ENCODE measurements at regions not wholly inside any gene's neighbourhood (a gene's known extent, or its start where the extent isn't known, plus 50 kb on each side); places are given as distances from the start of the nearest gene placed in this dataset.

GRCh38 chr13:106306748-106307277 lies 228.6 kb downstream of the EFNB2 start:
- H3K36me3 ChIP-seq (ENCODE audit: insufficient read depth, low read length) = no peaks in the 10 kb centered on the region
- no peak for TF ChIP-seq CTCF (IDR thresholded peaks at IDR 0.05; ENCODE audit: borderline replicate concordance, extremely low read depth, low read length, poor library complexity, severe bottlenecking)
- TF ChIP-seq EZH2 (IDR thresholded peaks at IDR 0.05; ENCODE audit: borderline replicate concordance, low read depth, low read length, severe bottlenecking) = no peak
- H3K9me3 ChIP-seq (ENCODE audit: insufficient read depth, low read length, severe bottlenecking) = peaks cover 7% of the 10 kb centered on the region
- H3K4me3 ChIP-seq (ENCODE audit: low read depth in 1 of 2, low read length in 2 of 2) = no peak overlapping the region
- ATAC-seq (ENCODE audit: insufficient read depth, low read depth) (no peak), DNase-seq (no peak)
- H3K4me1 ChIP-seq (ENCODE audit: insufficient read depth, low read length) = no peaks in the 10 kb centered on the region
- H3K79me2 ChIP-seq (ENCODE audit: insufficient read depth, low read length) = no peaks in the 10 kb centered on the region
- H2AFZ ChIP-seq (ENCODE audit: low read depth, low read length) = no peak overlapping the region
- H4K20me1 ChIP-seq (ENCODE audit: insufficient read depth, low read length) = no peaks in the 10 kb centered on the region
- no peak overlapping the region for H3K4me2 ChIP-seq (ENCODE audit: insufficient read depth, low read length)
- H3K27ac ChIP-seq (ENCODE audit: low read length) = no peak overlapping the region
- H3K27me3 ChIP-seq (ENCODE audit: insufficient read depth, low read length, poor library complexity) = no peaks in the 10 kb centered on the region
- no peak overlapping the region for H3K9ac ChIP-seq (ENCODE audit: low read depth, low read length)

- Histone ChIP-seq H3K4me1 (ENCODE audit: insufficient read depth, low read length) (no peaks in the 10 kb centered on the region), H2AFZ (ENCODE audit: low read depth, low read length) (no peak overlapping the region), H3K27me3 (ENCODE audit: insufficient read depth, low read length, poor library complexity) (no peaks in the 10 kb centered on the region), H3K27ac (ENCODE audit: low read length) (no peak overlapping the region), H3K36me3 (ENCODE audit: insufficient read depth, low read length) (no peaks in the 10 kb centered on the region), H3K79me2 (ENCODE audit: insufficient read depth, low read length) (no peaks in the 10 kb centered on the region), H3K4me2 (ENCODE audit: insufficient read depth, low read length) (no peak overlapping the region), H3K9ac (ENCODE audit: low read depth, low read length) (no peak overlapping the region), H3K9me3 (ENCODE audit: insufficient read depth, low read length, severe bottlenecking) (peaks cover 7% of the 10 kb centered on the region), H3K4me3 (ENCODE audit: low read depth in 1 of 2, low read length in 2 of 2) (no peak overlapping the region), H4K20me1 (ENCODE audit: insufficient read depth, low read length) (no peaks in the 10 kb centered on the region)
- DNase-seq (no peak), ATAC-seq (ENCODE audit: insufficient read depth, low read depth) (no peak)
- TF ChIP-seq CTCF (IDR thresholded peaks at IDR 0.05; ENCODE audit: borderline replicate concordance, extremely low read depth, low read length, poor library complexity, severe bottlenecking) = no peak
- no peak for TF ChIP-seq EZH2 (IDR thresholded peaks at IDR 0.05; ENCODE audit: borderline replicate concordance, low read depth, low read length, severe bottlenecking)
Measured at GRCh38 chr13:106302843-106303242, 232.6 kb downstream of the EFNB2 start.

- no peaks in the 10 kb centered on the region for H3K79me2 ChIP-seq (ENCODE audit: insufficient read depth, low read length)
- H3K4me1 ChIP-seq (ENCODE audit: insufficient read depth, low read length) = no peaks in the 10 kb centered on the region
- no peak overlapping the region for H3K27ac ChIP-seq (ENCODE audit: low read length)
- no peak overlapping the region for H2AFZ ChIP-seq (ENCODE audit: low read depth, low read length)
- H3K27me3 ChIP-seq (ENCODE audit: insufficient read depth, low read length, poor library complexity) = no peaks in the 10 kb centered on the region
- peaks cover 7% of the 10 kb centered on the region for H3K9me3 ChIP-seq (ENCODE audit: insufficient read depth, low read length, severe bottlenecking)
- ATAC-seq (ENCODE audit: insufficient read depth, low read depth) = no peak
- H3K4me2 ChIP-seq (ENCODE audit: insufficient read depth, low read length) = no peak overlapping the region
- H3K36me3 ChIP-seq (ENCODE audit: insufficient read depth, low read length) = no peaks in the 10 kb centered on the region
- H3K4me3 ChIP-seq (ENCODE audit: low read depth in 1 of 2, low read length in 2 of 2) = no peak overlapping the region
- no peak for DNase-seq
- no peaks in the 10 kb centered on the region for H4K20me1 ChIP-seq (ENCODE audit: insufficient read depth, low read length)
- H3K9ac ChIP-seq (ENCODE audit: low read depth, low read length) = no peak overlapping the region
- TF ChIP-seq CTCF (IDR thresholded peaks at IDR 0.05; ENCODE audit: borderline replicate concordance, extremely low read depth, low read length, poor library complexity, severe bottlenecking) (no peak), EZH2 (IDR thresholded peaks at IDR 0.05; ENCODE audit: borderline replicate concordance, low read depth, low read length, severe bottlenecking) (no peak)
Measured at GRCh38 chr13:106302011-106302410, 233.5 kb downstream of the EFNB2 start.

- Histone ChIP-seq H3K79me2 (ENCODE audit: insufficient read depth, low read length) (no peaks in the 10 kb centered on the region), H2AFZ (ENCODE audit: low read depth, low read length) (no peak overlapping the region), H4K20me1 (ENCODE audit: insufficient read depth, low read length) (no peaks in the 10 kb centered on the region), H3K4me2 (ENCODE audit: insufficient read depth, low read length) (no peak overlapping the region), H3K27me3 (ENCODE audit: insufficient read depth, low read length, poor library complexity) (no peaks in the 10 kb centered on the region), H3K4me3 (ENCODE audit: low read depth in 1 of 2, low read length in 2 of 2) (no peak overlapping the region), H3K9ac (ENCODE audit: low read depth, low read length) (no peak overlapping the region), H3K4me1 (ENCODE audit: insufficient read depth, low read length) (no peaks in the 10 kb centered on the region), H3K9me3 (ENCODE audit: insufficient read depth, low read length, severe bottlenecking) (peaks cover 6% of the 10 kb centered on the region), H3K36me3 (ENCODE audit: insufficient read depth, low read length) (no peaks in the 10 kb centered on the region), H3K27ac (ENCODE audit: low read length) (no peak overlapping the region)
- DNase-seq (no peak), ATAC-seq (ENCODE audit: insufficient read depth, low read depth) (no peak)
- no peak for TF ChIP-seq EZH2 (IDR thresholded peaks at IDR 0.05; ENCODE audit: borderline replicate concordance, low read depth, low read length, severe bottlenecking)
- TF ChIP-seq CTCF (IDR thresholded peaks at IDR 0.05; ENCODE audit: borderline replicate concordance, extremely low read depth, low read length, poor library complexity, severe bottlenecking) = no peak
Measured at GRCh38 chr13:106299621-106300020, 235.8 kb downstream of the EFNB2 start.
